ENCODE measurements at regions not wholly inside any gene's neighbourhood (a gene's known extent, or its start where the extent isn't known, plus 50 kb on each side); places are given as distances from the start of the nearest gene placed in this dataset.

DNA sequence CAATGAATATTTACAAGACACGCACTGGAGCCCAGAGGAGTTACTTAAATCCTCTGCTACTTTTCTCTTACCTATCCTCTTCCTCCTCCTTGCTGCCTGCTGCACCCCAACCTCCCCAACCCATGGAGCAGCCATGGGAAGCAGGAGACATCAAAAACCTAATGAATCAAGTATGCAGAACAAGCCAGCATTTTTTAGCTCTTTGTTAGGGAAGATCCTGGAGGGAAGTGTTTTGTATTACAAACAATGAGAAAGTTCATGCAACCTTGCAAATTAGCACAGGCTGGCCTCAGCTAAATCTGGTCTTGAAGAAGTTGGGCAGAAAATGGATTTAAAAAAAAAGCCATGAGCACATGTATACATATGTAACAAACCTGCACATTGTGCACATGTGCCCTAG, 498.8 kb downstream of the KIF4B start:
- Histone ChIP-seq H3K4me3 (ENCODE audit: insufficient read depth, low read depth, low read length) (no peak overlapping the region), H3K9ac (ENCODE audit: low read depth, low read length) (no peak overlapping the region), H2BK20ac (ENCODE audit: low read depth, low read length) (no peak overlapping the region), H3K23ac (ENCODE audit: low read depth, low read length) (no peak overlapping the region), H3K79me1 (ENCODE audit: low read depth in 1 of 2, low read length in 2 of 2) (no peaks in the 10 kb centered on the region), H2BK15ac (ENCODE audit: low read depth, low read length) (no peak overlapping the region), H3K4me1 (ENCODE audit: control insufficient read depth, insufficient read depth, low read length) (no peaks in the 10 kb centered on the region), H3K27me3 (ENCODE audit: control insufficient read depth, insufficient read depth, low read length) (no peaks in the 10 kb centered on the region), H3K56ac (ENCODE audit: extremely low read depth, insufficient read depth, low read length) (no peak overlapping the region), H2AK9ac (replicated peaks; ENCODE audit: low read depth, low read length, poor library complexity) (no peak overlapping the region), H3K14ac (replicated peaks; ENCODE audit: low read depth, low read length) (no peak overlapping the region), H3K9me1 (ENCODE audit: insufficient read depth, low read length) (no peaks in the 10 kb centered on the region), H3K18ac (ENCODE audit: low read depth, low read length) (no peak overlapping the region), H4K5ac (ENCODE audit: low read depth, low read length) (no peak overlapping the region), H3K36me3 (ENCODE audit: control insufficient read depth, insufficient read depth, low read length) (no peaks in the 10 kb centered on the region), H3K27ac (ENCODE audit: insufficient read depth, low read length) (no peak overlapping the region), H4K91ac (ENCODE audit: insufficient read depth, low read depth, low read length) (no peak overlapping the region), H3K4ac (ENCODE audit: low read depth, low read length) (no peak overlapping the region), H3K4me2 (ENCODE audit: low read depth, low read length) (no peak overlapping the region), H2BK120ac (ENCODE audit: low read depth, low read length) (no peak overlapping the region), H2AFZ (replicated peaks; ENCODE audit: low read length, poor library complexity) (no peak overlapping the region), H4K8ac (ENCODE audit: low read depth in 2 of 2, low read length in 2 of 2) (no peak overlapping the region), H2AK5ac (ENCODE audit: low read depth, low read length) (no peak overlapping the region), H2BK5ac (ENCODE audit: low read depth, low read length, poor library complexity, severe bottlenecking) (no peak overlapping the region), H3K9me3 (ENCODE audit: control insufficient read depth, insufficient read depth, low read length) (peaks cover 12% of the 10 kb centered on the region), H4K20me1 (ENCODE audit: insufficient read depth, low read length) (no peaks in the 10 kb centered on the region)
- intact Hi-C loops (cut with micrococcal nuclease) (no loop called here), dilution Hi-C loops (cut with HindIII; ENCODE audit: low sequenced_read_pairs, unreplicated experiment) (no loop called here), in situ Hi-C loops (cut with MboI; ENCODE audit: low sequenced_read_pairs) (no loop called here)
- no TSS peak for BruUV-seq (replicated peaks)
- POLR2A ChIA-PET (ENCODE audit: unreplicated experiment) = no interaction called here
- WGBS, 2 experiments (ENCODE audit: extremely low coverage in 2 of 2, insufficient read length in 1 of 2) = no CpG with 5 or more reads among the region's 1 CpG
- ATAC-seq (ENCODE audit: low read depth) = no peak
- CTCF ChIA-PET = no interaction called here
- DNase-seq = no peak
- no peak for TF ChIP-seq MXI1 (IDR thresholded peaks at IDR 0.05; ENCODE audit: borderline replicate concordance, low read depth, low read length)
- TF ChIP-seq RFX5 (IDR thresholded peaks at IDR 0.05; ENCODE audit: low read depth, low read length) = no peak
- no peak for TF ChIP-seq RAD21 (IDR thresholded peaks at IDR 0.05; ENCODE audit: low read length)
- no peak for TF ChIP-seq CHD1 (IDR thresholded peaks at IDR 0.05; ENCODE audit: low read depth, low read length)
- TF ChIP-seq, protein P1, sequence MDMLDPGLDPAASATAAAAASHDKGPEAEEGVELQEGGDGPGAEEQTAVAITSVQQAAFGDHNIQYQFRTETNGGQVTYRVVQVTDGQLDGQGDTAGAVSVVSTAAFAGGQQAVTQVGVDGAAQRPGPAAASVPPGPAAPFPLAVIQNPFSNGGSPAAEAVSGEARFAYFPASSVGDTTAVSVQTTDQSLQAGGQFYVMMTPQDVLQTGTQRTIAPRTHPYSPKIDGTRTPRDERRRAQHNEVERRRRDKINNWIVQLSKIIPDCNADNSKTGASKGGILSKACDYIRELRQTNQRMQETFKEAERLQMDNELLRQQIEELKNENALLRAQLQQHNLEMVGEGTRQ (IDR thresholded peaks at IDR 0.05; ENCODE audit: low read depth, low read length) = no peak
- no peak for TF ChIP-seq SMC3 (IDR thresholded peaks at IDR 0.05; ENCODE audit: low read depth, low read length)
- no peak for TF ChIP-seq CEBPB (IDR thresholded peaks at IDR 0.05; ENCODE audit: low read depth, low read length)
- TF ChIP-seq POLR2A (IDR thresholded peaks at IDR 0.05; ENCODE audit: low read depth, low read length) = no peak
- no peak for TF ChIP-seq BHLHE40 (IDR thresholded peaks at IDR 0.05; ENCODE audit: low read depth, low read length)
- no peak for TF ChIP-seq FOS (IDR thresholded peaks at IDR 0.05; ENCODE audit: low read depth, low read length)
